ENCODE measurements at regions not wholly inside any gene's neighbourhood (a gene's known extent, or its start where the extent isn't known, plus 50 kb on each side); places are given as distances from the start of the nearest gene placed in this dataset.

GRCh38 chr2:19225126-19225525 is 133.3 kb downstream of the OSR1 start:
- Histone ChIP-seq H3K4me1 (peaks cover 0 to 3% (median 0%) of the 10 kb centered on the region in 12 donors), H3K4me3 (no peak overlapping the region), H3K9me3 (no peaks in the 10 kb centered on the region), H3K27ac (no peak overlapping the region), H3K36me3 (no peaks in the 10 kb centered on the region), H3K27me3 (no peaks in the 10 kb centered on the region)
- DNase-seq (no peak), ATAC-seq (no peak)
- TF ChIP-seq, protein P1, sequence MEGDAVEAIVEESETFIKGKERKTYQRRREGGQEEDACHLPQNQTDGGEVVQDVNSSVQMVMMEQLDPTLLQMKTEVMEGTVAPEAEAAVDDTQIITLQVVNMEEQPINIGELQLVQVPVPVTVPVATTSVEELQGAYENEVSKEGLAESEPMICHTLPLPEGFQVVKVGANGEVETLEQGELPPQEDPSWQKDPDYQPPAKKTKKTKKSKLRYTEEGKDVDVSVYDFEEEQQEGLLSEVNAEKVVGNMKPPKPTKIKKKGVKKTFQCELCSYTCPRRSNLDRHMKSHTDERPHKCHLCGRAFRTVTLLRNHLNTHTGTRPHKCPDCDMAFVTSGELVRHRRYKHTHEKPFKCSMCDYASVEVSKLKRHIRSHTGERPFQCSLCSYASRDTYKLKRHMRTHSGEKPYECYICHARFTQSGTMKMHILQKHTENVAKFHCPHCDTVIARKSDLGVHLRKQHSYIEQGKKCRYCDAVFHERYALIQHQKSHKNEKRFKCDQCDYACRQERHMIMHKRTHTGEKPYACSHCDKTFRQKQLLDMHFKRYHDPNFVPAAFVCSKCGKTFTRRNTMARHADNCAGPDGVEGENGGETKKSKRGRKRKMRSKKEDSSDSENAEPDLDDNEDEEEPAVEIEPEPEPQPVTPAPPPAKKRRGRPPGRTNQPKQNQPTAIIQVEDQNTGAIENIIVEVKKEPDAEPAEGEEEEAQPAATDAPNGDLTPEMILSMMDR (IDR thresholded peaks at IDR 0.05), result no peak
- no peak for TF ChIP-seq POLR2A (IDR thresholded peaks at IDR 0.05)
- intact Hi-C loops (cut with DNase I), result no loop called here

GRCh38 chr2:19224486-19224885 is 133.9 kb downstream of the OSR1 start:
- H3K4me3 ChIP-seq, result no peak overlapping the region
- no peak overlapping the region for H3K27ac ChIP-seq
- ATAC-seq, result no peak
- intact Hi-C loops (cut with DNase I), result no loop called here
- H3K9me3 ChIP-seq, result no peaks in the 10 kb centered on the region
- no peak for DNase-seq
- peaks cover 0 to 3% (median 0%) of the 10 kb centered on the region in 12 donors for H3K4me1 ChIP-seq
- H3K36me3 ChIP-seq, result no peaks in the 10 kb centered on the region
- 81 to 93% (median 87%) methylated on average over 1 of the region's 1 CpG for WGBS, 4 donors
- no peaks in the 10 kb centered on the region for H3K27me3 ChIP-seq
- TF ChIP-seq POLR2A (IDR thresholded peaks at IDR 0.05), result no peak
- TF ChIP-seq, protein P1 (IDR thresholded peaks at IDR 0.05), result no peak

GRCh38 chr2:19224011-19224410 is 134.4 kb downstream of the OSR1 start:
- no peaks in the 10 kb centered on the region for H3K27me3 ChIP-seq
- H3K4me1 ChIP-seq, result peaks cover 0 to 3% (median 0%) of the 10 kb centered on the region in 12 donors
- no peaks in the 10 kb centered on the region for H3K9me3 ChIP-seq
- TF ChIP-seq, protein P1 (IDR thresholded peaks at IDR 0.05), result no peak
- TF ChIP-seq POLR2A (IDR thresholded peaks at IDR 0.05), result no peak
- H3K36me3 ChIP-seq, result no peaks in the 10 kb centered on the region
- ATAC-seq (no peak), DNase-seq (no peak)
- intact Hi-C loops (cut with DNase I), result no loop called here
- WGBS, 4 donors, result 82 to 86% (median 84%) methylated on average over 5 of the region's 5 CpGs
- H3K27ac ChIP-seq, result no peak overlapping the region
- H3K4me3 ChIP-seq, result no peak overlapping the region

DNA sequence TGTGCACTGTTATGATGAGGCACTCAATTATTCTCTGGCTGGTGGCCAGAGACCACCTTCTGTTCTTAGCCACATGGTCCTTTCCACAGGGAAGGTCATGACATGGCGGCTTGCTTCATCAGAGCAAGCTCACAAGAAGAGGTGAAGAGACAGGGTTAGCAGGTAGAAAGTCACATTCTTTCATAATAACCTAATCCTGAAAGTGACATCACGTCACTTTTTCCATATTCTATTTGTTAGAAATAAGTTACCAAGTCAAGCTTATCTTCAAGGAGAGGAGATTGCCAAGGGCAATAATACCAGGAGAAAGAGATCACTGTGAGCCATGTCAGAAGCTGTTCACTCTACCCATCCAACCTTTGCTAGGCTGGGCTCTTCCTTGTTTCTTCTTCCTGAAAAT is 139.4 kb downstream of the OSR1 start:
- WGBS, 4 donors, result 85 to 93% (median 89%) methylated on average over 2 of the region's 2 CpGs
- Histone ChIP-seq H3K27me3 (no peaks in the 10 kb centered on the region), H3K4me3 (no peak overlapping the region), H3K36me3 (no peaks in the 10 kb centered on the region), H3K27ac (no peak overlapping the region), H3K9me3 (no peaks in the 10 kb centered on the region), H3K4me1 (peaks cover 0 to 3% (median 0%) of the 10 kb centered on the region in 12 donors)
- intact Hi-C loops (cut with DNase I), result no loop called here
- no peak for TF ChIP-seq POLR2A (IDR thresholded peaks at IDR 0.05)
- TF ChIP-seq, protein P1 (IDR thresholded peaks at IDR 0.05), result no peak
- DNase-seq (no peak), ATAC-seq (no peak)

Data from heart left ventricle (tissue), 16 donors.